HG03460 (cell line): ENCODE measurements at regions not wholly inside any gene's neighbourhood (a gene's known extent, or its start where the extent isn't known, plus 50 kb on each side); places are given as distances from the start of the nearest gene placed in this dataset.

Experiments used
- ATAC-seq: cut with Tn5 transposase; IDR thresholded peaks from one replicate; pipeline ENCODE4 v1.9.1; 2021; ENCODE audit not compliant: unreplicated experiment

- ATAC-seq, result no peak
Observed at GRCh38 chr5:30957591-30957990, 235.9 kb upstream of the CDH6 start.

GRCh38 chr5:30956251-30956650 lies 237.2 kb upstream of the CDH6 start:
- no peak for ATAC-seq

GRCh38 chr5:30937070-30937469 lies 256.4 kb upstream of the CDH6 start:
- no peak for ATAC-seq

GRCh38 chr5:30933599-30933998 lies 259.9 kb upstream of the CDH6 start:
- ATAC-seq, result no peak

GRCh38 chr5:30932273-30933017 lies 261.0 kb upstream of the CDH6 start:
- no peak for ATAC-seq

GRCh38 chr5:30930736-30931135 lies 262.8 kb upstream of the CDH6 start:
- ATAC-seq, result no peak

- ATAC-seq, result no peak
Observed at GRCh38 chr5:30928956-30929355, 264.5 kb upstream of the CDH6 start.

GRCh38 chr5:30926218-30926617 lies 267.3 kb upstream of the CDH6 start:
- ATAC-seq, result no peak

GRCh38 chr5:30921388-30921787 lies 272.1 kb upstream of the CDH6 start:
- no peak for ATAC-seq

GRCh38 chr5:30918171-30918570 lies 275.3 kb upstream of the CDH6 start:
- no peak for ATAC-seq

- no peak for ATAC-seq
Observed at GRCh38 chr5:30908356-30908755, 285.1 kb upstream of the CDH6 start.

GRCh38 chr5:30900367-30900766 lies 293.1 kb upstream of the CDH6 start:
- ATAC-seq, result no peak

GRCh38 chr5:30894811-30895210 lies 298.7 kb upstream of the CDH6 start:
- no peak for ATAC-seq

- no peak for ATAC-seq
Observed at GRCh38 chr5:30891660-30892059, 301.8 kb upstream of the CDH6 start.

GRCh38 chr5:30890377-30890776 lies 303.1 kb upstream of the CDH6 start:
- ATAC-seq, result no peak

GRCh38 chr5:30880514-30880913 lies 313.0 kb upstream of the CDH6 start:
- no peak for ATAC-seq

GRCh38 chr5:30879887-30880286 lies 313.6 kb upstream of the CDH6 start:
- ATAC-seq, result no peak

GRCh38 chr5:30878746-30879145 lies 314.7 kb upstream of the CDH6 start:
- no peak for ATAC-seq

GRCh38 chr5:30878296-30878695 lies 315.2 kb upstream of the CDH6 start:
- ATAC-seq, result no peak

GRCh38 chr5:30874241-30875034 lies 319.0 kb upstream of the CDH6 start:
- ATAC-seq, result no peak

- ATAC-seq, result no peak
Observed at GRCh38 chr5:30871196-30871595, 322.3 kb upstream of the CDH6 start.

- no peak for ATAC-seq
Observed at GRCh38 chr5:30867711-30868110, 325.8 kb upstream of the CDH6 start.
